ENCODE measurements at regions not wholly inside any gene's neighbourhood (a gene's known extent, or its start where the extent isn't known, plus 50 kb on each side); places are given as distances from the start of the nearest gene placed in this dataset.

DNA sequence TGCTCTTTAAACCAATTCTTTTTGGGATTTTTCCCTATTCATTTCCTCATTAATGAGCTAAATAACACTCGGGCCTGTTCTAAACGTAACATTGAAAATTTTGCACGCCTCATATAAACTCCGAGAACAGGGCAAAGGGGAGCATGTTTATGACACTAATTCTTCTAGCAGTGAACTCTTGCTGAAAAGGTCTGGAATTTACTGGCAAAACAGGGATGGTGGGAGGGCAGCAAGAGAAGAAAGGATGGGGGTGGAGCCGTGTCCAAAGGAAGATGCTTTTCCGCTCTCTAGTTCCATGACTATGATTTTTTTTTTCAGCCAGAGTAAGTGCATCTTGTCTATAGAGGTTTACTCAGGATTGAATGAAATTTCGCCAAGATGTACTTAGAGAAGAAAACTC, 50.0 kb upstream of the IL1R1 start:
- TF ChIP-seq, protein P1, sequence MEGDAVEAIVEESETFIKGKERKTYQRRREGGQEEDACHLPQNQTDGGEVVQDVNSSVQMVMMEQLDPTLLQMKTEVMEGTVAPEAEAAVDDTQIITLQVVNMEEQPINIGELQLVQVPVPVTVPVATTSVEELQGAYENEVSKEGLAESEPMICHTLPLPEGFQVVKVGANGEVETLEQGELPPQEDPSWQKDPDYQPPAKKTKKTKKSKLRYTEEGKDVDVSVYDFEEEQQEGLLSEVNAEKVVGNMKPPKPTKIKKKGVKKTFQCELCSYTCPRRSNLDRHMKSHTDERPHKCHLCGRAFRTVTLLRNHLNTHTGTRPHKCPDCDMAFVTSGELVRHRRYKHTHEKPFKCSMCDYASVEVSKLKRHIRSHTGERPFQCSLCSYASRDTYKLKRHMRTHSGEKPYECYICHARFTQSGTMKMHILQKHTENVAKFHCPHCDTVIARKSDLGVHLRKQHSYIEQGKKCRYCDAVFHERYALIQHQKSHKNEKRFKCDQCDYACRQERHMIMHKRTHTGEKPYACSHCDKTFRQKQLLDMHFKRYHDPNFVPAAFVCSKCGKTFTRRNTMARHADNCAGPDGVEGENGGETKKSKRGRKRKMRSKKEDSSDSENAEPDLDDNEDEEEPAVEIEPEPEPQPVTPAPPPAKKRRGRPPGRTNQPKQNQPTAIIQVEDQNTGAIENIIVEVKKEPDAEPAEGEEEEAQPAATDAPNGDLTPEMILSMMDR (IDR thresholded peaks at IDR 0.05; ENCODE audit: borderline replicate concordance, extremely low read depth, insufficient read depth), result no peak
- Histone ChIP-seq H3K27ac (ENCODE audit: low read depth in 2 of 2, low read length in 2 of 2) (no peak overlapping the region), H3K9me3 (ENCODE audit: control insufficient read depth in 2 of 3, insufficient read depth in 1 of 3, low read length in 3 of 3) (no peaks in the 10 kb centered on the region), H3K9ac (ENCODE audit: low read length in 3 of 3) (no peak overlapping the region), H3K27me3 (ENCODE audit: control insufficient read depth, insufficient read depth, low read length) (no peaks in the 10 kb centered on the region), H3K4me3 (ENCODE audit: low read length in 3 of 3) (no peak overlapping the region), H3K4me1 (ENCODE audit: control insufficient read depth in 2 of 3, insufficient read depth in 2 of 3, low read depth in 1 of 3, low read length in 3 of 3) (no peaks in the 10 kb centered on the region), H3K36me3 (ENCODE audit: control insufficient read depth in 2 of 3, insufficient read depth in 3 of 3, low read length in 3 of 3) (no peaks in the 10 kb centered on the region)
- DNase-seq (peak in 1 of 5 donors; percentile 67), FAIRE-seq (no peak)
- intact Hi-C loops (cut with DNase I), result no loop called here

Data from kidney (tissue), 13 donors.